HG02678 (cell line): ENCODE measurements at regions not wholly inside any gene's neighbourhood (a gene's known extent, or its start where the extent isn't known, plus 50 kb on each side); places are given as distances from the start of the nearest gene placed in this dataset.
"Not testable (repeated sequence)": the region's sequence is repeated elsewhere in the genome, so short reads cannot be mapped to it uniquely, and the experiment has no call there.

ENCODE experiments used
- ATAC-seq: cut with Tn5 transposase; IDR thresholded peaks from one replicate; pipeline ENCODE4 v1.9.1; 2021; ENCODE audit warnings: mild to moderate bottlenecking, moderate library complexity; ENCODE audit not compliant: unreplicated experiment

DNA sequence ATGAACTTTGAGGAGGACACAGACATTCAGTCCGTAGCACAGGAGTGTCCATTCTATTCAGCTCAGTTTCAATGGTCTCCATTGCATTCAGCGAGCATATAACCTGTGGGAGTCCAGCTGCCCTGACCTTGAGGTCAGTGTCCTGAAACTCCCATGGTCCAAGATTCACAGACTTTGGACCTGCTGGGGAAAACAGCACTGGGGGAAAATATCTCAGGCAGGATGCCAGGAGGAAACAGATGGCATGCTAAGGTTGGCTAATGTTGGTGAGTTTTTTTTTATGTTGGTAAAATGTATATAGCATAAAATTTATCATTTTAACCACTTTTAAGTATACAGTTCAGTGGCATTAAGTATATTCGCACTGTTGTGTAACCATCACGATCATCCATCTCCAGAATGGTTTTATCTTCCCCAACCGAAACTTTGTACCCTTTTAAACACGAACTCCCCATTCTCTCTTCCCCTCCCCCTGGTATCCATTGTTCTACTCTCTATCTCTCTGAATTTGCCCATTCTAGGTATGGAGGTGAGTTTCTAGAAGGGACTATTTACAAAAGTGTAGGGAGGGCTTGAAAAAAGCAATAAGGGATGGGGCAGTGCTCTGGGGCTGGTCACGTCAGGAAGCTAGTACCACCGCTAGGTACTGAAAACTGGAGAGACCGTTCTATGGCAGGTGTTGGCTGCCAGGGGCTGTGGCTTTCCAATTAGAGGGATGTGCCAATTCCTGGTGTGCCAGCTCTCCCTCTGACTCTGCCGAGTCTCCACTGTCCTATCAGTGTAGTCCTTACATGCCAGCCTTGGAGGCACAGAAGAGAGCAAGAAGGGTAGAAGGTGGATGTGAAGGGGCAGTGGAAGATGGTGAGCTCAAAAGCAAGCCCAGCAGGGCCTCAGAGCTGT is 85.3 kb downstream of the FOXD2 start:
- no peak for ATAC-seq

DNA sequence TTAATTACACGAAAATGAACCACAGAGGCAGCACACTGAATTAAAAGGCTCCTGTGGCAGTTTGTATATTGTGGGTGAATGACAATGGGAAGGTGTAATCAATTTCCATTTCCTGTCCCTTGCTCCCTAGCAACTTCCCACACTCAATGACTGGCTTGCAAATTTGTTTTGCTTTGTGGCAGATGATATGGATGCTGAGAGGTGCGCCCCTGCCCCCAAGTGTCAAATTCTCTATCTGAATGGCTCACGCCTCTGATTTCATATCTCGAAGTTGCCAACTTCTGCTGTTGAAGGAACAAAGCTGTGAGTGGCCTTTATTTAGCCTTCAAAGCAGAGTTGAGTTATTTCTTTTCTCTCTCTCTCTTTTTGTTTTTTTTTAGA is 86.0 kb downstream of the FOXD2 start:
- ATAC-seq, result no peak

DNA sequence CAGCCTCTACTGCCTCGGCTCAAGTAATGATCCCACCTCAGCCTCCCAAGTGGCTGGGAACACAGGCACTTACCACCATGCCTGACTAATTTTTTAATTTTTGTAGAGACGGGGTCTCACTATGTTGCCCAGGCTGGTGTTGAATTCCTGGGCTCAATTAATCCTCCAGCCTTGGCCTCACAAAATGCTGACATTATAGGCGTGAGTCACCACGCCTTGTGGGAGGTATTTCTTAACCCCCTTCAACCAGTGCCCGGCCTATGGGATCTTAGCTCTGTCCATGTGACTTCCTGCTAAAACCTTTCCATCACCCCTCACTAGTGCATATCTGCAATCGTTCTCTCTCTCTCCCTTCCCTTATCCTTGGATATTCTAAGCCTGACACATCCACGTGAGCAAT is 86.4 kb downstream of the FOXD2 start:
- no peak for ATAC-seq

DNA sequence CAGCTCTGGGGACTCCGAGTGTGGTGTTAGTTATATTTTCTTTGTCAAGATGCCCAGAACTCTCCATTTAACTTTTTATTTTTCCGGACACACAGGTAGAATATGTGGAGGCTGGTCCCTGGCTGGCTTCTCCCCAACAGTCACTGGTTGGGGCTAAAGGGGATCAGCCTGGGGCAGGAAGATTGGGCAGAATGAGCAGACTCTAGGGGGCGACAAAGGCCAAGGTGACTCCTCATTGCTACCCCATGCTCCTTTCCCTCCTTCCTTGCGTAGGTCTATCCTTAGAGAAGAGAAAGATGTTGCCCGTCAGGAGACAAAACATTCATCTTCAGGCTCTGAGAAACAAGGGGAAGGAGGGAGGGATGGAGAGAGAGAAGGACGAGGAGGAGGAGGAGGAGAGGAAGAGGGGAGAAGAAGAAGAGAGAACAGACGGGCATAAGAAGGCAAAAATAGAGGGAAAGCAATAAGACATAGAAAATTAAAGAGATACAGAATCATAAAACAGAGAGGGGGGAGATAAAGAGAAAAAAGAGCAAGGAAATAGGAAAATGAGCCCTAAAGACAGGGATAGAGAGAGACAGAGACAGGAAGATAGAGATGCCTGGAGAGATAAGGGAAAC is 89.9 kb downstream of the FOXD2 start:
- ATAC-seq, result no peak

DNA sequence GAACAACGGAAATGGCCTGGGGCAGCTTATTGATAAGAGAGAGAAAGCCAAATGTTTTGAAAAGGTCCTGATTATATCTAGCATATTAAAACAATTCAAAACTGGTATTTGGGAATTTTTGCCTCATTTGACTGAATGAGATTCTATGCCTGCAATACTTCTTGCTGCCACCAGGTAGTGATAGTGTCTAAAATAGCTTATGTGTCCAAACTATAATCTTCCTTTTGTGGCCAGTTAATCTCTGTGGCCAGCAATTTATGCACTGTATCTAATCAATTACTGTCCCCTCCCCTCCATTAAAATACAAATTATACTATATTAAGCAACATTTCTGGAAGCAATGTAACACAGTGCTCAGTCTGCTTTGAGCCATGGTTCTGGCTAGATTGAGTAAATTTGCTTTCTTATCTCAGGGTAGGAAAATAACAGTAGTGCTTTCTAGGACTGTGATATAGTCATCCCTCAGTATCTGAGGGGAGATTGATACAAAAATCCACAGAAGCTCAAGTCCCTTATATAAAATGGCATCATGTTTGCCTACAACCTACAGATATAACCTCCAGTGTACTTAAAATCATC is 91.8 kb downstream of the FOXD2 start:
- ATAC-seq, result no peak

DNA sequence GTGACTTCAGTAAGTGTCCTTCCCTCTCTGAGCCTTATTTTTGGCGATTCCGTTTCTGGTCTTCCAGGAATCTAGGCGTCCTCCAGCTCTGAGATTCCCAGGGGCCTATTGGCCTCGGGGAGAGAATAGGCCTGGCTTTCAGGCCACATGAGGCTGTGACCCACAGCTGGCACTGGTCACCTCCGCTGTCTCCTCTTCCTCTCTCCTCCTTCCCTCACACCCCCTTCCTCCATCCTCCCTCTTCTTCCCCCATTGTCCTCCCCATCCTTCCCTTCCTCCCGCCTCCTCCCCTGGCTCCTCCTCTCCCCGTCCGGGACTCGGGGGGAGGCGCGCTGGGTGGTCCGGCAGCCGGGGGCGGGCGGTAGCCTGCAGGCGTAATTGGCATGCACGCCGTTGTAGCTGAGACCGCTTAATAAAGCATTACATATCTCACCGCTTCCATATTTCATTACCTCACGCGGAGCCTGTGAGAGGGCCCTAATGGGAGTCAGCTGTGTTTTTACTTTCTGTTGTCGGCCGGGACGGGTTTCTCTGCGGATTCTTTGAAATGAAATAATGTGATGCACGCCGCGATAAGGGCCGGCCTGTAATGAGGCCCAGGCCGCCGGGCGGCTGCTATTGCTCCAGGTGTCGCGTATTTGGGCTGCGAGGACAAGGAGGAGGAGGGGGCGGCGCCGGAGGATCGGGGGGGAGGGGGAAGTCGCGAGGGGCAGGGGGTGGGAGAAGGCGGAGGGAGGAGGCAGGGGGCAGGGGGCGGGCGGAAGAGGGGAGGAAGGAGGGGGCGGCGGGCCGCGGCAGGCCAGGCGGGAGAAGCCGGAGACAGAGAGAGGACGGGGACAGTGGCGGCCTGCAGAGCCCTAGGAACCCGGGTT is 95.3 kb downstream of the FOXD2 start:
- no peak for ATAC-seq

DNA sequence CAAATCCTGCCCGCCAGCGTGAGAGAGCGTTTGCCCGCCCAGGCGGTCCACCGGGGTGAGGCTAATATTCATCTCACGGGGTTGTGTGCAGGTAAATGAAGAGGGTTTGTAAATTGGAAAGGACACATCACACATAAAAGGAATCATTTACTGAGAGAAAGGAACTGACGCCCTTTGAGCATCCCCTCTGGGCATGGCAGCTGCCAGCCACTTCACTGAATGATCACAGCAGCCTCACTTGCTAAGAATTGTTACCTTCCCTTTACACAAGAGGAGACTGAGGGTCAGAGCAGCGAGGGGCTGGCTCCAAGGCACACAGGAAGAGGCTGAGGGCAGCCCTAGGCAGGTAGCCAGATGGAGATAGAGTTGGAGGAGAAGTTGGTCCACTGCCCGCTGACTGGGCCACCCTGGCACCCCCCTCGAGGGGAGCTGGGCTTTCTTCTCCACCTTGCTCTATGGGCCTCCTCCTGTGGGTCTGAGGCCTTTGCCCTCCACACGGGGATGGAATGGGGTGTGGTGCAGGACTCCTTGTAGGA is 96.0 kb downstream of the FOXD2 start:
- ATAC-seq, result no peak

DNA sequence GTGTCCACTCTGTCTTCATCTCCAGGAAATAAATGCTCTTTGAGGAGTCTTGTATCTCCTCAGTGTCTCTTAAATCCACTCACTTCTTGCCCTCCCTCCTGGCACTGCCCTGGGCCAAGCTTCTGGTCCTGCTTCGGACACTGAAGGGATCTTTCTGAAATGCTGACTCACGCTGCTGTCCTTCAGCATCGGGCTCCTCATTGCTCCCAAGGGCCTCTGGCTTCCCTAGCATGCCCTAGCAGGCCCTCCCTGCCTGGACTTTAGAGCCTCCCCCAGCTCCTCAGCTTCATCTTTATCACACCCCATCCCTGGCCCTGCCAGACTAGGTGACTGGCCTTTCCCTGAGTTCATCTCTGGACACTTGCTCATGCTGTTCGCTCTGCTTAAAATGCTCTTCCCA is 96.6 kb downstream of the FOXD2 start:
- no peak for ATAC-seq

DNA sequence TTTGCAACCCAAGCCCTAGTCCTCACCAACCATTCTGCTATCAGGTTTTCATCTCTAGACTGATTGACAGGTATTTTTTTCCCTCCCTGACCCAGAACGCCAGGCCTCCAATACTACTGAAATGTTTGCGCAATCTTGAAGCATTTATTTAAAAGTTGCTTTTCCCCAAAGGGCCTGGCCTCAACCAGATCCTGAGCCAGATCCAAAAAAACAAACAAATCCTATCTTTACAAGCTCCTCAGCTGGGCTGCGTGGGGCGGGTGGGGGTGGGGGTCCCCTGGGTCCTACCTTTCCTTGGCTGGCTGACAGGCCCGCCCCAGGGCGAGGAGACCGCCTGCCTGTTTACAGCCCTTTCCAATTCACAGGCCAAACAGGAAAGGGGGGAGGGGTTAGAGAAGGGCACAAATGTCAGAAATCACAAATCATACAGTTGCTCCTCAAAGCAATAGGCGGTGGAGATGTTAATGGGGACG is 98.8 kb downstream of the FOXD2 start:
- no peak for ATAC-seq

DNA sequence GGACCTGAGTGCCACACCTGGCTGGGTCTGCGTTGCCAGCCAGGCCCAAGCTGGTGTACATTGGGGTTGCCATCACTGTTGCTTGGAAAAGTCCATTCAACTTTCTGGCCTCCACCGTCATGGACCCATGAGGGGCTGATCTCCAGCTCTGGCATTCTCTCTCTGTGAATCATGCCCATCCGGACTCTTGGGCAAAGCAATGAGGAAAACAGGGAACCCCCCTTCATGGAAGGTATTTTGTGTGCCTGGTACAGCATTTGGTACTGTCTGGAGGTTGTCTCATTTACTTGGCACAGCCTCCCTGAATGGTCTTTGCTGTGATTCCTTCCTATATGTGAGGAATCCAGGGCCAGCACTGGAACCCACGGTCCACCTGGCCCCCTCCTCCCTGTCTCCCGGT is 99.4 kb downstream of the FOXD2 start:
- no peak for ATAC-seq

DNA sequence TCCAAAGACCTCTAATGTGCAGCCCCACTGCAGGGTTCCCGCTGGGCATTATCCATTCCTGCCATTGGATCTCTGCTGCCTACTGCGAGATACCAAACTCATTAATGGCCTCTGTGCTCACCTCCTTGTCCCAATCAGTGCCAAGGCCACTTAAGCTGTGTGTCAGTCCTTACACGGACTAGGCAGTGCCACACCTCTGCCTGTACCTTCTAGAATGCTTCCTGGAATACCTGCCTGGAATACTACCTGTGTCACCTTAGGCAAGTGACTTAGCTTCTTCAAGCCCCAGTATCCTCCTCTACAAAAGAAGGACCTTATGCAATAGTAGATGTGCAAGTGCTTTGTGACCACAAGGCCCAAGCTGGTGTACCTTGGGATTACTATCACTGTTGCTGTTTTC is 100.1 kb downstream of the FOXD2 start:
- ATAC-seq, result no peak

DNA sequence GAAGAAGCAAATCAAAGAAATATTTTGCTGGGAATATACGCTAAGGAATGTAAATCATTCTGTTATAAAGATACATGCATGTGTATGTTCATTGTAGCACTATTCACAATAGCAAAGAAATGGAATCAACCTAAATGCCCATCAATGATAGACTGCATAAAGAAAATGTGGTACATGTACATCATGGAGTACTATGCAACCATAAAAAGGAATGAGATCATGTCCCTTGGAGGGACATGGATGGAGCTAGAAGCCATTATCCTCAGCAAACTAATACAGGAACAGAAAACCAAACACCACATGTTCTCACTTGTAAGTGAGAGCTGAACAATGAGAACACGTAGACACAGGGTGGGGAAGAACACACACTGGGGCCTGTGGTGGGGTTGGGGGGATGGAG is 100.7 kb downstream of the FOXD2 start:
- ATAC-seq, result not testable (repeated sequence)

DNA sequence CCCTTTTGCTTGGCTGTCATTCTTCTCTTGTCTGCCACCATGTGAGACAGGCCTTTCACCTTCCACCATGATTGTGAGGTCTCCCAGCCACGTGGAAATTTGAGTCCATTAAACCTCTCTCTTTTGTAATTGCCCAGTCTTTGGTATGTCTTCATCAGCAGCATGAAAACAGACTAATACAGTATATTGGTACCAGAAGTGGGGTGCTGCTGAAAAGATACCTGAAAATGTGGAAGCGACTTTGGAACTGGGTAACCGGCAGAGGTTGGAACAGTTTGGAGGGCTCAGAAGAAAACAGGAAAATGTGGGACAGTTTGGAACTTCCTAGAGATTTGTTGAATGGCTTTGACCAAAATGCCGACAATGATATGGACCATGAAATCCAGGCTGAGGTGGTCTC is 103.9 kb downstream of the FOXD2 start:
- ATAC-seq, result not testable (repeated sequence)

DNA sequence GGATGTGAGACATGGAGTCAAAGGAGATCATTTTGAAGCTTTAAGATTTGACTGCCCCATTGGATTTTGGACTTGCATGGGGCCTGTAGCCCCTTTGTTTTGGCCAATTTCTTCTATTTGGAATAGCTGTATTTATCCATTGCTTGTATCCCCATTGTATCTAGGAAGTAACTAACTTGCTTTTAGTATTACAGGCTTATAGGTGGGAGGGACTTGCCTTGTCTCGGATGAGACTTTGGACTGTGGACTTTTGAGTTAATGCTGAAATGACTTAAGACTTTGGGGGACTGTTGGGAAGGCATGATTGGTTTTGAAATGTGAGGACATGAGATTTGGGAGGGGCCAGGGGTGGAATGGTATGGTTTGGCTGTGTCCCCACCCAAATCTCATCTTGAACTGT is 105.2 kb downstream of the FOXD2 start:
- ATAC-seq, result not testable (repeated sequence)

DNA sequence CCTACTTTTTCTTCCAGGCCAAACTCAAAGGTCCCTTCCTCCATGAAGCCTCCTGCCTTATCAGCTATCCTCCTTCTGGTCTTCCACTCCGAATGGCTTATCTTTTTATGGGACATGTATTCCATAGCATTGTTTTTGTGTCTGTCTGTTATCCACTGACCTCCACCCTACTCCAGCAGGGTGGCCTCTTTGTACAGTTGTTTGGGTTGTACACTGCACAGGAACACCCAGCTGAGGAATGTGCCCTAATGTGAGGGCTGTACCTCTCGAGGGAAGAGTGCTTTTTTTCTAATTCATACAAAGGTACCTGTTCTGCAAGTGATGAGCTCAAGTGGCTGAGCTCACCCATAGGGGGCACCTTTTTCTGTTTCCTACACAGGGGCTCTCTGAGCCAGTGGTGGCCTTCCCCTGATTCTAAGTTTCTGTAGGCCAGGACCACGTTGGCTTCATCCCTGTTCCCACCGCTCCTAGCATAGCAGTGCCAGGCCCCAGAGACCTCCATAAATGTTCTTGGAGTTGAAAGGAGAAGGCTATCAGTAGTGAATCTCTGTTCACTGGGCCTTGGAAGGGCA is 108.2 kb downstream of the FOXD2 start:
- ATAC-seq, result no peak

DNA sequence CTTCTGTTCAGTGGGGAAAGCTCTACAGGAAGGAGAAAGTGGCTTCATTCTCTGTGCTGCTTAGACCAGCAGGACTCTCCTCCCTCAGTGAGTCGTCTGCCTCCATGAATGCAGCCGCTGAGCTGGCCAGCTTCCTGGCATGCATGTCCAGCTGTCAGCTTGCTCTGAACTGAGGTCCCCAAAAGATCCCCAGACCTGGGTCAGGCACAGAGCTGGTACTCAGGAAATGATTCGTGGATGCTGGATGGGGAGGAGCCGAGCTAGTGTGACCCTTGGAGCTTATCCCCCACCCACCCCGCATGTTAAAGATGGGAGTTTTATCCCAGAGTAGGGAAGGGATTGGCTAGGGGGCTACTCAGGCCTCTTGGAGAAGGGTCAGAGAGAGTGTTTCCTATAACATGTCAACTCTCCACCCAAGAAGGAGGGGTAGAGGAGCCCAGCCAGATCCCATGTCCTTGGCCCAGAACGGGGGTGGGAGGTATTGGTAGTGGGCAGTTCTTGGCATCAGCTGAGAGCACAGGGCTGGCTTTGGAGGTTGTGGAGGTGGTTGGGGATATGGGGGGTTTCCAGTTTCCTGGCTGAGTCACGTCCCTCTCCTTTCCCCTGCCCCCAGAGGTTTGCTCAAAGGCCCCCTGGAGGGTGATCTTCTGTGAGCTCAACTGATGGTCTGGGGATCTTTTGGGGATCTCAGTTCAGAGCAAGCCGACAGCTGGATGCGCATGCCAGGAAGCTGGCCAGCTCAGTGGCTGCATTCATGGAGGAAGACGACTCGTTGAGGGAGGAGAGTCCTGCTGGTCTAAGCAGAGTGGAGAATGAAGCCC is 110.1 kb downstream of the FOXD2 start:
- no peak for ATAC-seq

DNA sequence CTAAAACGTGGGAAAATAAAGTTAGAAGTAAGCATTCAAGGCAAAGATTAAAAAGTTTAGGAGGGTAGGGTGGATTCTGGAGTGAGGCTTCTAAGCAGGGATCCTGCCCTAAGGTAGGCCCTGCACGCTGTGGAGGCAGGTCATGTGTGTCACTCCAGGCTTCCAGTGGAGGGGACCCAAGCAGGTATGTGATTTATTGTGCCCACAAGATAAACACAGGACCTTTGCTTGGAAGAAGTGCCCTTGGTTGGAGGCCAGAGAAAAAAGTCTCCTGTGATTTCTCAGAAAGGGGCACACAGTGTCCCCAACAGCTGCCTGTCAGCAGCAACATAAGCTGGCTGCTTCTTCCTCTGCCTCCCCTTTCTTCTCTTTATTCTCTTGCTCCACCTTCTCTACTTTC is 110.8 kb downstream of the FOXD2 start:
- ATAC-seq, result no peak

DNA sequence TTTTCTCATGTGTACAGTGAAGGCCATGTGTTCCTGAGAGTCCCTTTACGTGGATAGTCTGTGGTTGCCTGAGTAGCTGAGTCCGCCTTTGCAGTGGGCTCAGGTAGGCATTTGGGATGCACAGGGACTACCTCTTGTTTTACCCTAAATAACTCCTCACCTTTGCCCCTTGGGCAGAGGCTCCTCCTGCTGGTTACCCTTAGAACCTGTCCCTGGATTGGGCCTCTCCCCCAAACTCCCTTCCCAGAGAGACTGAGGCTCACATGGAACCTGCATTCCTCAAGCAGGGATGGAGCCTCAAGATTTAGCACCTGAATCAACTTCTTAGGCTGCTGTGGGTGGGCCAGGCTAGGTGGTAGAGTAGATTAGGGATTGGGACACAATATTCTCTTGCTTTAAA is 111.7 kb downstream of the FOXD2 start:
- ATAC-seq, result no peak

DNA sequence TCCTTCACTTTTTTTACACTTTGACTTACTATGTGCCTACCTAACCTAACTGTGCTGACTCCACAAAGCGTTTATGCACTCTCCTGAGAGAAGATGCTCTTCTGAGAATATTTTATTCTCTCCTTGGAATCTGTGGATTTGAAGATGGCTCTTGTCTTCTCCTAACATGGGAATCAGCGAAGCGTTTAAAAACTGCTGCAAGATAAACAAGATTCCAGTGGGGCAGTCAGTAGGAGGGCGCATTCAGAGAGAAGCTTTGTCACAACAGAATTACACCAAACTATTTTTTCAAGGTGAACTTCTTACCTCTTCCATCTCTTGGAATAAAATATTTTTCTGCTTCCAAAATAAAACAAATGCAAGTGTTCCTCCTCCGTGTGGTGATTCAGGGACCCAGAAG is 113.1 kb downstream of the FOXD2 start:
- ATAC-seq, result no peak
